ENCODE measurements at regions not wholly inside any gene's neighbourhood (a gene's known extent, or its start where the extent isn't known, plus 50 kb on each side); places are given as distances from the start of the nearest gene placed in this dataset.

DNA sequence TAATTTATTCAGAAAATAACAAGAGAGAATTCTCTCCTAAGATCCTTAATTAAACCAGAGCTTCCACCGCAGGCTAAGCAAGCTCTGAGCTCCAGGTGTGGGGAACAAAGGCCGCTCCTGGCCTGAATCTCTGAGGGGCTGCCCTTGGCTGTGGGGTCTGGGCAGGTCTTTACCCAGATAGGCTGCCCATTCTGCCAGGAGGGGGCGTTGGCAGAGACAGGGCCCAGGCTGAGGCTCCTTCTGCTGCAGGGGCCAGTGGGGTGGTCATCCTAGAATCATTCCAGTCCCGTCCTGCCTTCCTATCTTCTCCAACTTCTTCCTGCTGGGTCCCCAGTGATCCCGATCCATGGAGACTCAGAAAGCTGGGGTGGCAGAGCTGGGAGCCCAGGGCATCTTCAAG lies 82.9 kb upstream of the POU3F1 start:
- TF ChIP-seq POLR2AphosphoS5 (IDR thresholded peaks at IDR 0.05; ENCODE audit: insufficient read depth, low read depth, low read length), result no peak
- TF ChIP-seq, protein P1, sequence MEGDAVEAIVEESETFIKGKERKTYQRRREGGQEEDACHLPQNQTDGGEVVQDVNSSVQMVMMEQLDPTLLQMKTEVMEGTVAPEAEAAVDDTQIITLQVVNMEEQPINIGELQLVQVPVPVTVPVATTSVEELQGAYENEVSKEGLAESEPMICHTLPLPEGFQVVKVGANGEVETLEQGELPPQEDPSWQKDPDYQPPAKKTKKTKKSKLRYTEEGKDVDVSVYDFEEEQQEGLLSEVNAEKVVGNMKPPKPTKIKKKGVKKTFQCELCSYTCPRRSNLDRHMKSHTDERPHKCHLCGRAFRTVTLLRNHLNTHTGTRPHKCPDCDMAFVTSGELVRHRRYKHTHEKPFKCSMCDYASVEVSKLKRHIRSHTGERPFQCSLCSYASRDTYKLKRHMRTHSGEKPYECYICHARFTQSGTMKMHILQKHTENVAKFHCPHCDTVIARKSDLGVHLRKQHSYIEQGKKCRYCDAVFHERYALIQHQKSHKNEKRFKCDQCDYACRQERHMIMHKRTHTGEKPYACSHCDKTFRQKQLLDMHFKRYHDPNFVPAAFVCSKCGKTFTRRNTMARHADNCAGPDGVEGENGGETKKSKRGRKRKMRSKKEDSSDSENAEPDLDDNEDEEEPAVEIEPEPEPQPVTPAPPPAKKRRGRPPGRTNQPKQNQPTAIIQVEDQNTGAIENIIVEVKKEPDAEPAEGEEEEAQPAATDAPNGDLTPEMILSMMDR (IDR thresholded peaks at IDR 0.05; ENCODE audit: extremely low read depth in 1 of 2, insufficient read depth in 1 of 2, low read depth in 1 of 2, low read length in 2 of 2), result peak in 1 of 2 donors; percentile 18
- dilution Hi-C loops (cut with MboI; ENCODE audit: extremely low pct_ligation_motif_present, low sequenced_read_pairs), result no loop called here
- H4K20me1 ChIP-seq (replicated peaks; ENCODE audit: control insufficient read depth, extremely low read depth, insufficient read depth, low read length), result no peaks in the 10 kb centered on the region
- BruUV-seq (replicated peaks), result no TSS peak
- no peak overlapping the region for H2AFZ ChIP-seq (ENCODE audit: low read depth, low read length)
- no peak overlapping the region for H3K9ac ChIP-seq (replicated peaks; ENCODE audit: extremely low read depth, insufficient read depth, low read length)
- peaks cover 0 to 3% of the 10 kb centered on the region in 2 experiments for H3K27me3 ChIP-seq (ENCODE audit: control insufficient read depth in 2 of 2, insufficient read depth in 2 of 2, low read length in 2 of 2)
- ChIA-PET CTCF (interaction anchor here (1.2 to 1.8 kb wide), 3 partner anchors 9 to 58 kb away, joined by 3 to 6 read pairs (median 6); no protein-coding TSS in a partner anchor), POLR2A (no interaction called here)
- intact Hi-C loops (cut with micrococcal nuclease), result no loop called here
- DNase-seq (ENCODE audit: low read depth, low spot score), result no peak
- H3K79me2 ChIP-seq (ENCODE audit: control insufficient read depth, insufficient read depth, low read length), result no peaks in the 10 kb centered on the region
- H3K36me3 ChIP-seq (ENCODE audit: control insufficient read depth in 2 of 2, extremely low read depth in 1 of 2, insufficient read depth in 2 of 2, low read length in 2 of 2), result no peaks in the 10 kb centered on the region
- H3K9me3 ChIP-seq (replicated peaks; ENCODE audit: control insufficient read depth, insufficient read depth, low read length), result no peaks in the 10 kb centered on the region
- no peak overlapping the region for H3K4me3 ChIP-seq (replicated peaks in 1 of 3; ENCODE audit: insufficient read depth in 1 of 3, low read depth in 1 of 3, low read length in 3 of 3)
- H3K27ac ChIP-seq (ENCODE audit: insufficient read depth, low read depth, low read length), result no peak overlapping the region
- H3K4me2 ChIP-seq (ENCODE audit: insufficient read depth, low read length), result no peak overlapping the region
- no peaks in the 10 kb centered on the region for H3K9me1 ChIP-seq (replicated peaks; ENCODE audit: control insufficient read depth, extremely low read depth, insufficient read depth, low read length)
- FAIRE-seq, result no peak
- no peaks in the 10 kb centered on the region for H3K4me1 ChIP-seq (ENCODE audit: control insufficient read depth, extremely low read depth, insufficient read depth, low read length)

DNA sequence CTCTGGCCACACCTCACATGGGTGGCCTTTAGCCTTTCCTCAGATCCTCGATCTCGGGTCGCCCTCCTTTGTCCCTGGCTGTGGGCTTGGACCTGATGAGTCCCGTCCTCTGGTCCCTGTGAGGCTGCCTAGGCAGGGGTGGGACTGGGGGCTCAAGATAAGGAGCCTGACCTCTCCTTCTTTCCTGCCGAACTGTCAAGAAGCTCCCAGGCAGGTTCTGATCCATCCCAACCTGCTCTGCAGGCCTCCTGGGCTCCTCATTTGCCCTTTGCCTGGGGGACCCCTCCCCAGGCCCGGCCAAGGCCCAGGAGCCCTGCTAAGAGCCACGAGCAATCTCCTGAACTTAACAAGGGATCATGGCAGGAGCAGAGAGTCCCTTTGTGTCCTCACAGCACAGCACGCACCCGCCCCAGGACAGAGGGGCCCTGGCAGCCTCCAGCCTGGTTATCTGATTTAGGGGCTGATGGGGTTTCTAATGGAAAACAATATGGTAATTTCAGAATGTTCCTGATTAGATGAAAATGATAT lies 82.4 kb upstream of the POU3F1 start:
- H3K27ac ChIP-seq (ENCODE audit: insufficient read depth, low read depth, low read length), result no peak overlapping the region
- TF ChIP-seq JUN (IDR thresholded peaks at IDR 0.05; ENCODE audit: borderline replicate concordance, insufficient read depth, insufficient read length, low read depth) (no peak), POLR2A (IDR thresholded peaks at IDR 0.05; ENCODE audit: low read depth, low read length) (no peak), GATA2 (IDR thresholded peaks at IDR 0.05; ENCODE audit: insufficient read depth, insufficient read length, low read depth, low read length) (no peak), EZH2 (IDR thresholded peaks at IDR 0.05; ENCODE audit: borderline replicate concordance, low read depth, low read length, severe bottlenecking) (no peak), FOS (IDR thresholded peaks at IDR 0.05; ENCODE audit: borderline replicate concordance, insufficient read depth, low read length) (no peak)
- TF ChIP-seq, protein P1 (IDR thresholded peaks at IDR 0.05; ENCODE audit: extremely low read depth in 1 of 2, insufficient read depth in 1 of 2, low read depth in 1 of 2, low read length in 2 of 2), result no peak
- TF ChIP-seq, protein P2, sequence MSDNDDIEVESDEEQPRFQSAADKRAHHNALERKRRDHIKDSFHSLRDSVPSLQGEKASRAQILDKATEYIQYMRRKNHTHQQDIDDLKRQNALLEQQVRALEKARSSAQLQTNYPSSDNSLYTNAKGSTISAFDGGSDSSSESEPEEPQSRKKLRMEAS (IDR thresholded peaks at IDR 0.05; ENCODE audit: insufficient read depth, insufficient read length), result no peak
- no peaks in the 10 kb centered on the region for H3K9me1 ChIP-seq (replicated peaks; ENCODE audit: control insufficient read depth, extremely low read depth, insufficient read depth, low read length)
- no peaks in the 10 kb centered on the region for H3K79me2 ChIP-seq (ENCODE audit: control insufficient read depth, insufficient read depth, low read length)
- DNase-seq (ENCODE audit: low read depth, low spot score) (no peak), FAIRE-seq (no peak)
- no peak overlapping the region for H3K4me3 ChIP-seq (replicated peaks in 1 of 3; ENCODE audit: insufficient read depth in 1 of 3, low read depth in 1 of 3, low read length in 3 of 3)
- dilution Hi-C loops (cut with MboI; ENCODE audit: extremely low pct_ligation_motif_present, low sequenced_read_pairs) (no loop called here), intact Hi-C loops (cut with micrococcal nuclease) (no loop called here)
- no peaks in the 10 kb centered on the region for H3K4me1 ChIP-seq (ENCODE audit: control insufficient read depth, extremely low read depth, insufficient read depth, low read length)
- H4K20me1 ChIP-seq (replicated peaks; ENCODE audit: control insufficient read depth, extremely low read depth, insufficient read depth, low read length), result no peaks in the 10 kb centered on the region
- no peaks in the 10 kb centered on the region for H3K9me3 ChIP-seq (replicated peaks; ENCODE audit: control insufficient read depth, insufficient read depth, low read length)
- H3K27me3 ChIP-seq (ENCODE audit: control insufficient read depth in 2 of 2, insufficient read depth in 2 of 2, low read length in 2 of 2), result no peaks in the 10 kb centered on the region
- ChIA-PET POLR2A (no interaction called here), CTCF (interaction anchor here (1.2 kb wide), 1 partner anchor 12 kb away, joined by 3 read pairs; no protein-coding TSS in a partner anchor)
- H3K9ac ChIP-seq (replicated peaks; ENCODE audit: extremely low read depth, insufficient read depth, low read length), result no peak overlapping the region
- no peaks in the 10 kb centered on the region for H3K36me3 ChIP-seq (ENCODE audit: control insufficient read depth in 2 of 2, extremely low read depth in 1 of 2, insufficient read depth in 2 of 2, low read length in 2 of 2)
- no TSS peak for BruUV-seq (replicated peaks)
- H3K4me2 ChIP-seq (ENCODE audit: insufficient read depth, low read length), result no peak overlapping the region
- H2AFZ ChIP-seq (ENCODE audit: low read depth, low read length), result no peak overlapping the region
